ENCODE measurements at regions not wholly inside any gene's neighbourhood (a gene's known extent, or its start where the extent isn't known, plus 50 kb on each side); places are given as distances from the start of the nearest gene placed in this dataset.
"Not testable (repeated sequence)": the region's sequence is repeated elsewhere in the genome, so short reads cannot be mapped to it uniquely, and the experiment has no call there.

DNA sequence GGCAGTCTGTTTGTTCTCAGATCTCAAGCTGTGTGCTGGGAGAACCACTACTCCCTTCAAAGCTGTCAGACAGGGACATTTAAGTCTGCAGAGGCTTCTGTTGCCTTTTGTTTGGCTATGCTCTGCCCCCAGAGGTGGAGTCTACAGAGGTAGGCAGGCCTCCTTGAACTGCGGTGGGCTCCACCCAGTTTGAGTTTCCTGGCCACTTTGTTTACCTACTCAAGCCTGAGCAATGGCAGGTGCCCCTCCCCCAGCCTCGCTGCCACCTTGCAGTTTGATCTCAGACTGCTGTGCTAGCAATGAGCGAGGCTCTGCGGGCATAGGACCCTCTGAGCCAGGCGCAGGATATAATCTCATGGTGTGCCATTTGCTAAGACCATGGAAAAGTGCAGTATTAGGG, 138.3 kb downstream of the TPBG start:
- intact Hi-C loops (cut with DNase I); DNase-seq; ATAC-seq: not testable (repeated sequence)

DNA sequence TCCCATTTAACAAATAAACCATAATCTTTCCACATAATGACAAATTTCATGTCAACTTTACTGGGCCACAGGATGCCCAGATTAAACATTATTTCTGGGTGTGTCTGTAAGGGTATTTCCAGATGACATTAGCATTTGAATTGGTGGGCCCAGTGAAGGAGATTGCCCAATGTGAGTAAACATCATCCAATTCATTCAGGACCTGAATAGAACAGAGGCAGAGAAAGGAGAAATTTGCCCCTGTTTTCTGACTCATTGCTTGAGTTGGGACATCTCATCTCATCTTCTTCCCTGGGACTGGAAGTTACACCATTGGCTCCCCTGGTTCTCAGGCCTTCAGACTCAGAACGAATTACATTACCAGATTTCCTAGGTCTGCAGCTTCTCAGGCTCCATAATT, 142.9 kb downstream of the TPBG start:
- intact Hi-C loops (cut with DNase I) = no loop called here
- ATAC-seq = no peak
- no peak for DNase-seq

DNA sequence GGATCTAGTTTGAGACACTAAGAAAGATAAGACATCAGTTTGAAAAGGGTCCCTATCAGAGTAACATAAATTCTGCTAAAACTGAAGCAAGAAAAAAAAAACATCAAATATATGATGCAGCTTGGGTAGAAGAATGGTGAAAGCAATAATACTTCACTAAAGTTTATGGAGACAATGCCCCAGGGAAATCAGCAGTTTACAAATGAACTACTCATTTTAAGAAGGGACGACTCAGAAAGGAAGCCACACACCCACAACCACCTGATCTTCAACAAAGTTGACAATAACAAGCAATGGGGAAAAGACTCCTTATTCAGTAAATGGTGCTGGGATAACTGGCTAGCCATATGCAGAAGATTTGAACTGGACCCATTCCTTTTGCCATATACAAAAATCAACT, 143.5 kb downstream of the TPBG start:
- ATAC-seq (no peak), DNase-seq (no peak)
- intact Hi-C loops (cut with DNase I) = no loop called here

DNA sequence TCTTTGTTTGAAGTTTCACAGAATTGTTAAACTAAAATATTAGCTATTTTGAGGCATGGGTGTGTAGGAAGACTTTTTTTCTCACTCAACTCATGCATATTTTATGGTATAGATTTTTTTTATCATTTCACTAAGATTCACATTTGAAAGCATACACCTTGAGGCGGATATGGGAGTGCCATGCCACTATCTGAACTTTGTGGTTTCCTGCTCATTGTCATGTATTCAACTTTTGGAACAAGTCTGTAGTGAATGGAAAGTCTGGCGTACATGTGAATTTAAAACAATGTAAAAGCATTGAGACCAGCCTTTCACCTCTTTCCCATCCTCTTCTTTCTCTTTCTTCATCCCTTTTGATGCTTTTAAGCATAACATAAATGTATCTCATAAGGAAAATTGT, 147.9 kb downstream of the TPBG start:
- intact Hi-C loops (cut with DNase I) = no loop called here
- no peak for DNase-seq
- ATAC-seq = no peak

DNA sequence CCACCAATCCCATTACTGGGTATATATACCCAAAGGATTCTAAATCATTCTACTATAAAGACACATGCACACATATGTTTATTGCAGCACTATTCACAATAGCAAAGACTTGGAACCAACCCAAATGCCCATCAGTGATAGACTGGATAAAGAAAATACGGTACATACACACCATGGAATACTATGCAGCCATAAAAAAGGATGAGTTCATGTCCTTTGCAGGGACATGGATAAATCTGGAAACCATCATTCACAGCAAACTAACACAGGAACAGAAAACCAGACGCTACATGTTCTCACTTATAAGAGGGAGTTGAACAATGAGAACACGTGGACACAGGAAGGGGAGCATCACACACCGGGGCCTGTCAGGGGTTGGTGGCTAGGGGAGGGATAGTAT, 154.3 kb downstream of the TPBG start:
- intact Hi-C loops (cut with DNase I); DNase-seq; ATAC-seq: not testable (repeated sequence)

DNA sequence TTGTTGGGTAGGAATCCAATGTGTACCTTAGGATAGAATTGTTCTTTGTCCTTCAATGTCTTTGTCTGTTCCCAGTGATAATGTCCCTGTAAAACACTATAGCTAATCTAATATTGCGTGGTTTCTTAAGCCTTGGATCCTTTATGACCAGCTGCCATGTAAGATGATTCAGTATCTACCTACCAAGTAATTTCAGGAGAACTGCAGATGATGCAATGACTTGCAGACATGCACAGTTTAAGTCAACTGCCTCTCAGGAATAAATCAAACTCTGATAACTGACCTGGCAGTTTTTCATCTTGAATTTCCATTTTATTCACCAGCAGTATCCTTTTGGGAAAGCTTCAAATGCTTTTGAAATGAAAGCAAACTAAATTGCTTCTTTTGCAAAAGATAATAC, 157.8 kb downstream of the TPBG start:
- intact Hi-C loops (cut with DNase I) = no loop called here
- ATAC-seq = peak in 1 of 2 donors; percentile 38
- no peak for DNase-seq

DNA sequence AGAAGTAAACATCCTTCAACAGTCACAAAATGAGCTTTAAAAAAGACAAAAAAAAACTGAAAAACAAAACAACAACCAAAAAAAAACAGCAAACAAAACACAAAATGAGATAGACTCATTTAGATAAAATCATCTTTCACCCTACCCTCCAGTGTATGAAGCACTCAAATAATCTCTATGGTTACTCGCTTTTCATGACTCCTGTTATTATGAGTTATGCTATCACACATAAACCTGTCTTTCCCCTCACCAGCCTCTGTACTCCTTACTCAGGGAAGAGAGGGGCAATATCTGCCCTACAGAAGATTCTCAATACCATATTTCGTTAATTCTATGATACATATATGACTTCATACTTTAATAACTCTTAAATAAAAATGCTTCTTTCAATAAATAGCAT, 158.2 kb downstream of the TPBG start:
- DNase-seq (no peak), ATAC-seq (no peak)
- intact Hi-C loops (cut with DNase I) = no loop called here

DNA sequence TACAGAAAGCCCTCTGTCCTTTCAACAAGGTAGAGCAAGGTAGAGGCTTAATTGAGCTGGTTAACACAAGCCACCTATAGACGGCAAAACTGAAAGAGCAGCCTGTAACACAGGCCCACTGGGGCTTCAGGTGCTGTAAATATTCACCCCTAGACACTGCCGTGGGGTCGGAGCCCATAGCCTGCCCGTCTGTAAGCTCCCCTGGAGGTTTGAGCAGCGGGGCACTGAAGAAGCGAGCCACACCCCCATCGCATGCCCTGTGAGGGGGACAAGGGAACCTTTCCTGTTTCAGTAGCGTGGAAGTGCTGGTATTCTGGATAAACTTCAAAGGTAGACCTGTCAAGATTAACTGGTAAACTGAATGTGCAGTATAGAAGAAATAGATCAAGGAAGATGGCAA, 160.4 kb downstream of the TPBG start:
- intact Hi-C loops (cut with DNase I) = no loop called here
- ATAC-seq (no peak), DNase-seq (no peak)

DNA sequence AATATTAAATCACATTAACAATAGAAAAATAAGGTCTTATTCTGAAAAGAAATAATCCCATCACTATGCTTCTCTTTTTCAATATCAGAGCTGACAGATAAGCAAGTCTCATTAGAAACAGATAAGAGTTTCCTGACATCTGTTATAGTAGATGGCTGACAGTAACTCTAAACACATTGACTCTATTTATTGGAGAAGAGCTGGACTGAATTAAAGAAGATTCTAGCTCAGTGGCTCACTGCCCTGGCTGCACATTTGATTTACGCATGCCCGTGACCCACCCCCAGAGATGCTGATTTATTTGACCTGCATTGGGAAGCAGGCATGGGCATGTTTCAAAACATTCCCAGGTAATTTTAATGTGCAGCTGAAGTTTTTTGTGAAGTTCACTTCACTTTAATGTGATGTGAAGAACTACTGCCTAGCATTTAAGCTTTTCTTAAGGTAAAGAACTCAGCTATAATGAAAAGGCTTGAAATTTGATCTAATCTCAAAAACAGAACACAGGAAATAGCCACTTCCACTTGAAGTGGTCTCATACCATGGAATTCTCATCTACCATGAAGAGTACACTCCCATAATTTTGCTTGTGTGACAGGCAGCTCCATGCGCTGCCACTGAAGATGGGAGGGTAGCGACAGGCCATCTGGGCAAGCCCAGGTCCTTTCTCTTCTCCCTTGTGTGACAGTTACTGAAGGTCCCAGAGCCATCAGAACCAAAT, 162.3 kb downstream of the TPBG start:
- ATAC-seq (no peak), DNase-seq (no peak)
- intact Hi-C loops (cut with DNase I) = no loop called here

DNA sequence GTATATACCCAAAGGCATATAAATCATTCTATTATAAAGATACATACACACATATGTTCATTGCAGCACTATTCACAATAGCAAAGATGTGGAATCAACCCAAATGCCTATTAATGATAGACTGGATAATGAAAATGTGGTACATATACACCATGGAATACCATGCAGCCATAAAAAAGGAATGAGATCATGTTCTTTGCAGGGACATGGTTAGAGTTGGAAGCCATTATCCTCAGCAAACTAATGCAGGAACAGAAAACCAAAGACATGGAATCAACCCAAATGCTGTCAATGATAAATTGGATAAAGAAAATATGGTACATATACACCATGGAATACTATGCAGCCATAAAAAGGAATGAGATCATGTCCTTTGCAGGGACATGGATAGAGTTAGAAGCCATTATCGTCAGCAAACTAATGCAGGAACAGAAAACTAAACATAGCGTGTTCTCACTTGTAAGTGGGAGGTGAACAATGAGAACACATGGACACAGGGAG, 166.4 kb downstream of the TPBG start:
- ATAC-seq; DNase-seq; intact Hi-C loops (cut with DNase I): not testable (repeated sequence)

DNA sequence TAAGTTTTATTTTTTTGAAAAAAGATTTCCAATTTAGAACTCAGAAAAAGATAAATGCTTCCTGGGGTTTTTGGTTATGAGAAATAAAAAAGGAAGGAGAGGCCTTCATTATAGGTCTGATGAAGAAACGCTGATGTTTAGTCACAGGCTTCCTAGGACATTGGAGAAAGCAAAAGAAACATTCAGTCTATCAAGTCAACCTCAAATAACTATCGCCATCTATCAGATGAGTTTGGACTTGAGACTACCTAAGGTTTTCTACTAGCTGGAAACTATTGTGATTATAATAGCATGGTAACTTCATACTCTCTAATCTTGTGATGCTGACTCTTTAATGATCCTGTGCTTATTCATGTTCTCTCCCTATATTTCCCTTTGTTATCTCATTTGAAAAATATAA, 171.3 kb downstream of the TPBG start:
- no peak for ATAC-seq
- intact Hi-C loops (cut with DNase I) = no loop called here

DNA sequence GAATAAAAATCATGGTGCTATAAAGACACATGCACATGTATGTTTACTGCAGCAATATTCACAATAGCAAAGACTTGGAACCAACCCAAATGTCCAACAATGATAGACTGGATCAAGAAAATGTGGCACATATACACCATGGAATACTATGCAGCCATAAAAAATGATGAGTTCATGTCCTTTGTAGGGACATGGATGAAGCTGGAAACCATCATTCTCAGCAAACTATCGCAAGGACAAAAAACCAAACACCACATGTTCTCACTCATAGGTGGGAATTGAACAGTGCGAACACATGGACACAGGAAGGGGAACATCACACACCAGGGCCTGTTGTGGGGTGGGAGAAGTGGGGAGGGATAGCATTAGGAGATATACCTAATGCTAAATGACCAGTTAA, 185.9 kb downstream of the TPBG start:
- ATAC-seq; intact Hi-C loops (cut with DNase I); DNase-seq: not testable (repeated sequence)

More for the DNA sequence above, 171.3 kb downstream of the TPBG start:
- DNase-seq = no peak

DNA sequence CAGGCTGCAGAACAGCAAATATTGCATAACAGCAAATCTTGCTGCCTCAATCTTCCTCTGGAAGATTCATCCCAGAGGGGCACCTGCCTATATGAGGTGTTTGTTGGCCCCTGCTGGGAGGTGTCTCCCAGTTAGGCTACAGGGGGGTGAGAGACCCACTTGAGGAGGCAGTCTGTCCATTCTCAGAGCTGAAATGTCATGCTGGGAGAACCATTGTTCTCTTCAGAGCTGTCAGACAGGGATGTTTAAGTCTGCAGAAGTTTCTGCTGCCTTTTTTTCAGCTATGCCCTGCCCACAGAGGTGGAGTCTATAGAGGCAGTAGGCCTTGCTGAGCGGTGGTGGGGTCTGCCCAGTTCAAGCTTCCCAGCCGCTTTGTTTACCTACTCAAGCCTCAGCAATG, 187.7 kb downstream of the TPBG start:
- DNase-seq; ATAC-seq; intact Hi-C loops (cut with DNase I): not testable (repeated sequence)

DNA sequence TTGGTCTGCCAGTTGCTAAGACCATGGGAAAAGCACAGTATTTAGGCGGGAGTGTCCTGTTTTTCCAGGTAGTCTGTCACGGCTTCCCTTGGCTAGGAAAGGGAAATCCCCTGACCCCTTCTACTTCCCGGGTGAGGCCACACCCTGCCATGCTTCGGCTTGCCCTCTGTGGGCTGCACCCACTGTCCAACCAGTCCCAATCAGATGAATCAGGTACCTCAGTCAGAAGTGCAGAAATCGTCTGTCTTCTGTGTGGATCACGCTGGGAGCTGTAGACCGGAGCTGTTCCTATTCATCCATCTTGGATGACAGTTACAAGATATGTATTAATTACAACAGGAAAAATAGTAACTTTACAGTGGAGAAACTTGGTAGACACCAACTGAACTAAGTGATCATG, 188.2 kb downstream of the TPBG start:
- intact Hi-C loops (cut with DNase I) = no loop called here
- ATAC-seq = no peak
- DNase-seq = no peak

DNA sequence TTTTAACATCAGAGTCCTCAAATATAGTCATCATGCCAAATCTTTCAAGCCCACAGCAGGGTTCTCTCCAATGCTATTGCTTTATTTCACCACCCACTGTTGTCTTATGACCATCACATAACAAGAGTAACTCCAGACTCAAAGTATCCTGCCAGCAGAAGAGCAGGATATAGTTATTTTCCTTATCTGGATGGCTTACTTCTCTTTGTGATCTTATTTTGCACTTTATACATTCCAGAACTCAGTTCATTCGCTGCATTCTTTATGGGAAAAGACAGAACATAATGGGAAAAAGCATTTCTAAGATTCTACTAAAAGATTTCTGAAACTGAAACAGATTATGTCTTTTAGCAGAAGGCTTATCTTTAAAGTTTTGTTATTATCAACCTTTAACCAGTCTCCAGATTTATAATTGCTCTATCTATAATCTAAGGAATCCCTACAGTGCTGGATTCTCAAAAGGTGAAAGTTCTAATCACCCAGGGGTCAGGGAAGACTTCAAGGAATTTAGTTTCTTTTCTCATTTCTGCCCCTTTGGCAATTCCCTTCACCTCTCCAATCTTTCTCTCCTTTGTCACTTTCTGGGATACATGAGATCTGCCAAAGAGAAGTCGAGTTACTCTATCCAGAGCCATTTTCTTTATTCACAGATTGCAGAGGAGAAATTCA, 190.4 kb downstream of the TPBG start:
- DNase-seq = no peak
- no peak for ATAC-seq
- intact Hi-C loops (cut with DNase I) = no loop called here

DNA sequence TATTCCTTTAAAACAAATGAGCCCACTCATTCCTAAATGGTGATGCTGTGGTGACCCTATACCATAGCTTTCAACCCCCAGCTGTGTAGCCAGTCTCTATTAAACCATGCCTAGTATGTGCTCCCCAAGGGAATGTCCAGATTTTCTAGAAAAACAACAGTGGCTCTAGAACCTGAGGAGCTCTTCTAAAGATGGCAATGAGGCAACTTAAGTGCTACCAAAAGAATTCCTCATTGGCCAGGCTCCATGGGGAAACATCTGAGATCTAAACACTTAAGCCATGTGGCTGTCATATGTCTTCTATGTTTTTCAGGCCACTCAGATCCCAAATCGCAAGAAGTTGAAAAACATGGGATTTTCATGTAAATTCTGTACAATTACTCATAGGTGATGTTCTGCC, 191.0 kb downstream of the TPBG start:
- ATAC-seq (no peak), DNase-seq (no peak)
- intact Hi-C loops (cut with DNase I) = no loop called here

DNA sequence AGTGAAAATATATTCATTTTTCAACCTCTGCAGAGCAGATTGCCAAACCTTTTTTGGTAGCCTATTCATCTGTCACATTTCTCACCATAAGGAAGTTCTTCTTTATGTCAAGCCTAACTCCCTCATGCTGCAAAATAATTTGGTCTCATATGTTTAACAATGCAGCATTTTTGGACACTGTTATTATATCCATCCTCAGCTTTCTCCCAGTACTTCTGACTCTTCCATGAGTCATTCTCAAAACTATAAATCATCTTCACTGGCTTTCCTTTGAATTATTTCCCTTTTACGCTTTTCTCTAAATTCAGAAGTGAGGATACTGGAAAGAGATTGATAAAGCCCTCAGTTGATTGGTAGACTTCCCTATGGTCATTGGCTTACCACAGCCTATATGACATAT, 192.2 kb downstream of the TPBG start:
- no peak for DNase-seq
- intact Hi-C loops (cut with DNase I) = no loop called here
- ATAC-seq = no peak

DNA sequence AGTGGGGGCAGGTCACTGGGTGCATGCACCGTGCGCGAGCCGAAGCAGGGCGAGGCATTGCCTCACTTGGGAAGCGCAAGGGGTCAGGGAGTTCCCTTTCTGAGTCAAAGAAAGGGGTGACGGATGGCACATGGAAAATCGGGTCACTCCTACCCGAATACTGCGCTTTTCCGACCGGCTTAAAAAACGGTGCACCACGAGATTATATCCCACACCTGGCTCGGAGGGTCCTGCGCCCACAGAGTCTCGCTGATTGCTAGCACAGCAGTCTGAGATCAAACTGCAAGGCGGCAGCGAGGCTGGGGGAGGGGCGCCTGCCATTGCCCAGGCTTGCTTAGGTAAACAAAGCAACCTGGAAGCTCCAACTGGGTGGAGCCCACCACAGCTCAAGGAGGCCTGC, 194.9 kb downstream of the TPBG start:
- ATAC-seq; intact Hi-C loops (cut with DNase I); DNase-seq: not testable (repeated sequence)

DNA sequence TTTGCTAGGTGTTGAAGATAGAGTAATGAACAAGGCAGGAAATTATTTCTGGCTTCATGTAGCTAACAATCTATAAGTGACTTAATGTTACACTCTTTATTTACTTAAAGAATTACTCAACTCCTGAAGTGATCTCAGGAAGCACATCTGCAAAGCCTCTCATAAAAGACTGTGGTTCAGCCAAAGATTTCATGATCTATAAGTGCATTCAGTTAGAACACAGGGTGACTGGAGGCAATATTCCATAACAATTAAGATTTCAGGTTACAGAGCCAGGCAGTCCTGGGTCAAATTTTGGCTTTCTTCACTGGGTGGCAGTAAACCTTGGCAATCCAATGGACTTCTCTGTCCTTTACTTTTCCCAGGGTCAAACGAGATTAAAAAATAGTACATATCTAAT, 204.0 kb downstream of the TPBG start:
- DNase-seq (no peak), ATAC-seq (no peak)
- intact Hi-C loops (cut with DNase I) = no loop called here

DNA sequence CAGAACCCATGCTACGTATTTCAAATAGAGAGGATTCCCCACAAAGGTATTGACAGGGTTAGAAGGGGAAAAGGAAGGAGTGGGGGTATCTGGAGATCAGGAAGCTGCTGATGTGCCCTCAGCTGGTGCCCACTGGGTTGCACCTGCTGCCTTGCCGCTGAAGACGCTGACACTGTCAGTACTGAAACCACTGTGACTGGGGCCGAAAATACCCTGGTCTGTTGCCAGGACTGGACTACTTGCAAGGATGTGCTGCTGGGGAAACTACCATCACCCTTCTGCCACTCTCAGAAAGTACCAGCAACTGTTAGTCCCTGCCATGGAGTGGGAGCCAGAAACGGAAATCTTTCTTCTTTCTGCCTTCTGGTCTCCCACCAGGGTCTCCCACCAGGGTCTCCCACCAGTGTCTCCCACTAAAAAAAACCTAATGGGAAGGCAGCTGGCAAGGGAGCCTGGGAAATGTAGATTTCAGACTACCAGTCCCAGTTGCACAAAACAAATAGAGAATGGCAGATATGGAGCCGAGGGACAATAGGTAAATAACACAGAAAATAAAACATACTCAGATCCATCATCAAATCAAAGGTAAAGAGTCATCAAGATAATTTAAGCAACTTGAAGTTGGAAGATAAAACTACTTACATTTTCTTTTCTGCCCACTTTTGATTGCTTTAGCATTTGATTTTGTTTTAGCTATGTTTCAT, 204.8 kb downstream of the TPBG start:
- ATAC-seq = no peak
- intact Hi-C loops (cut with DNase I) = no loop called here
- DNase-seq = no peak
